Transverse colon (tissue), 4 donors: ENCODE measurements at regions not wholly inside any gene's neighbourhood (a gene's known extent, or its start where the extent isn't known, plus 50 kb on each side); places are given as distances from the start of the nearest gene placed in this dataset.

Source experiments
- DNase-seq: peaks from one replicate; pipeline ENCODE4 v3.0.0-alpha.2; 2019
- H3K27ac ChIP-seq, 4 donors: fragments of 200-600 bp; sonication (generic); 2 replicates each; pipeline ENCODE4 v1.5.1; 2016 to 2018; ENCODE audit warnings: inconsistent platforms in 4 of 4
- H3K27me3 ChIP-seq: fragments of 200-600 bp; sonication (generic); 2 replicates; pipeline ENCODE4 v1.5.1; 2017; ENCODE audit warnings: inconsistent platforms
- H3K36me3 ChIP-seq, 4 donors: fragments of 200-600 bp; sonication (generic); 2 replicates each; pipeline ENCODE4 v1.5.1; 2017 to 2019; ENCODE audit warnings: inconsistent platforms in 4 of 4
- H3K4me1 ChIP-seq, 4 donors: fragments of 200-600 bp; sonication (generic); 2 replicates each; pipeline ENCODE4 v1.5.1; 2017 to 2020; ENCODE audit warnings: inconsistent platforms in 4 of 4
- H3K4me3 ChIP-seq, 4 donors: fragments of 200-600 bp; sonication (generic); 1 replicate in 1 of 4; 2 replicates in 3 of 4; pipeline versions ENCODE4 v1.5.1 to v1.6.1; 2017 to 2019; ENCODE audit warnings: inconsistent platforms in 4 of 4
- H3K9me3 ChIP-seq, 2 donors: fragments of 200-600 bp; sonication (generic); 2 replicates each; pipeline ENCODE4 v1.5.1; 2017 to 2019; ENCODE audit warnings: inconsistent platforms in 2 of 2
- EP300 ChIP-seq: sonication (generic); formaldehyde crosslinking; IDR thresholded peaks from one replicate; pipeline ENCODE4 v1.6.1; 2017; ENCODE audit warnings: antibody characterized with exemption, low read depth
- POLR2A ChIP-seq: fragments of 450-650 bp; IDR thresholded peaks from one replicate; pipeline ENCODE4 v1.6.1; 2016; ENCODE audit warnings: antibody characterized with exemption, mild to moderate bottlenecking, moderate library complexity
- POLR2AphosphoS5 ChIP-seq, 3 donors: sonication (generic); formaldehyde crosslinking; IDR thresholded peaks; one replicate each; pipeline ENCODE4 v1.6.1; 2016; ENCODE audit warnings: antibody characterized with exemption in 3 of 3
- WGBS, 2 donors: methylation state at CpG; one replicate each; pipeline ENCODE4 v1.1.5; 2018; ENCODE audit warnings: low coverage in 1 of 2; 5-methylcytosine and 5-hydroxymethylcytosine counted together
- in situ Hi-C, 4 donors: fragments of 200-750 bp; cut with MboI; loops; one replicate each; pipeline versions ENCODE4 v1.15.0 to v1.15.1; 2017; ENCODE audit warnings: low sequenced_read_pairs in 3 of 4, low pct_ligation_motif_present in 1 of 4, low pct_unique_long_range_greater_than_20kb in 1 of 4
- intact Hi-C: fragments of 100-400 bp; cut with DNase I; formaldehyde crosslinking; loops from one replicate; pipeline ENCODE4 v1.15.1; 2023; ENCODE audit warnings: low total_unique reads
- TF ChIP-seq, protein P1 (sequence below), 5 experiments: fragments of 200-600 bp in 3 of 5; fragments of 450-650 bp in 2 of 5; sonication (generic) in 3 of 5; IDR thresholded peaks; 1 replicate in 2 of 5; 2 replicates in 3 of 5; pipeline ENCODE4 v1.5.1; 2016 to 2017; ENCODE audit warnings: antibody characterized with exemption in 5 of 5, inconsistent platforms in 3 of 5, mild to moderate bottlenecking in 2 of 5, moderate library complexity in 1 of 5

DNA sequence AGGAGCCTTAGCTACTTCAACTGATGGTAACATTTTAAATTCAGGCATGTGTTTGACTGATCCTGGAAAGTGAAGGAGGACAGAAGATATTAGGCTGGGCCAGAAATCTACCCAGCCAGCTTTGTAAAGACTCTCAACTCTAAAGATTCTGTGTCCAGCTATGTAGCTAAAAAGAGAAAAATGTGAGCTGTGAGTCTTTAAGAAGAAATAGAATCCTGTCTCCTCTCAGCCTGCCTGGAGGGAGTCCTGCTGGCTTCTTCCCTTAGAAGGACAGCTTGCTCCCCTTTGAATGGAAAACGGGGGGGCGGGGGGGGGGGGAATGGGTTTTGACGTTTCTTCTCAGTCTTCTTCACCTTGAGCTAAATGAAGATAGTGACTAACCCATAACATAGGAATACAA, 54.3 kb upstream of the INTU start:
- H3K9me3 ChIP-seq: no peaks in the 10 kb centered on the region
- H3K27me3 ChIP-seq: no peaks in the 10 kb centered on the region
- TF ChIP-seq EP300 (no peak), POLR2A (no peak), POLR2AphosphoS5 (IDR thresholded peaks at IDR 0.05) (no peak)
- TF ChIP-seq, protein P1, sequence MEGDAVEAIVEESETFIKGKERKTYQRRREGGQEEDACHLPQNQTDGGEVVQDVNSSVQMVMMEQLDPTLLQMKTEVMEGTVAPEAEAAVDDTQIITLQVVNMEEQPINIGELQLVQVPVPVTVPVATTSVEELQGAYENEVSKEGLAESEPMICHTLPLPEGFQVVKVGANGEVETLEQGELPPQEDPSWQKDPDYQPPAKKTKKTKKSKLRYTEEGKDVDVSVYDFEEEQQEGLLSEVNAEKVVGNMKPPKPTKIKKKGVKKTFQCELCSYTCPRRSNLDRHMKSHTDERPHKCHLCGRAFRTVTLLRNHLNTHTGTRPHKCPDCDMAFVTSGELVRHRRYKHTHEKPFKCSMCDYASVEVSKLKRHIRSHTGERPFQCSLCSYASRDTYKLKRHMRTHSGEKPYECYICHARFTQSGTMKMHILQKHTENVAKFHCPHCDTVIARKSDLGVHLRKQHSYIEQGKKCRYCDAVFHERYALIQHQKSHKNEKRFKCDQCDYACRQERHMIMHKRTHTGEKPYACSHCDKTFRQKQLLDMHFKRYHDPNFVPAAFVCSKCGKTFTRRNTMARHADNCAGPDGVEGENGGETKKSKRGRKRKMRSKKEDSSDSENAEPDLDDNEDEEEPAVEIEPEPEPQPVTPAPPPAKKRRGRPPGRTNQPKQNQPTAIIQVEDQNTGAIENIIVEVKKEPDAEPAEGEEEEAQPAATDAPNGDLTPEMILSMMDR (IDR thresholded peaks at IDR 0.05): no peak
- intact Hi-C loops (no loop called here), in situ Hi-C loops (no loop called here)
- H3K4me3 ChIP-seq: no peak overlapping the region
- no peak for DNase-seq
- no peak overlapping the region for H3K27ac ChIP-seq
- H3K36me3 ChIP-seq: no peaks in the 10 kb centered on the region
- WGBS, 2 donors: 55 to 82% methylated on average over 2 to 3 of the region's 3 CpGs
- no peaks in the 10 kb centered on the region for H3K4me1 ChIP-seq

DNA sequence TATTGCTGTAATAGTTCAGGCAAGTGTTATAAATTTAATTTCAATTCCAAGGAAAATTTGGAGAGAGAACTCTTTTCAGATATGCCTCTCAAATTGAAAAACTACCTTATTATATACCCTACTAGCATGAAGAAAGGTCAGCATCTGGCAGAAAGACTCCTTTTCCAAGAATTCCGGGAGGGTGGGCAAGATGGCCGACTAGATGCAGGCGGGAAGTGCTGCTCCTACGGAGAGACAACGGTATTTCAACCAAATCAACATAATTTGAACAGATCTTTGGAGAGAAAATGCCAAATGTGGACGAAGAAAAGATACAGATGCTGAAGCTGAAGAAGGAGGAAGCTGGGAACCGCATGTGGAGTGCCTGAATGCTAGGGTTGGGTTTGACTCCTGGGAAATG, 53.8 kb upstream of the INTU start:
- Histone ChIP-seq H3K27me3 (no peaks in the 10 kb centered on the region), H3K27ac (no peak overlapping the region), H3K9me3 (no peaks in the 10 kb centered on the region), H3K4me3 (no peak overlapping the region), H3K36me3 (no peaks in the 10 kb centered on the region), H3K4me1 (no peaks in the 10 kb centered on the region)
- DNase-seq: no peak
- TF ChIP-seq EP300: no peak
- no peak for TF ChIP-seq POLR2AphosphoS5 (IDR thresholded peaks at IDR 0.05)
- TF ChIP-seq, protein P1 (IDR thresholded peaks at IDR 0.05): no peak
- TF ChIP-seq POLR2A: no peak
- intact Hi-C loops: no loop called here
- in situ Hi-C loops: no loop called here
- WGBS, 2 donors: 79 to 81% methylated on average over 7 of the region's 7 CpGs

DNA sequence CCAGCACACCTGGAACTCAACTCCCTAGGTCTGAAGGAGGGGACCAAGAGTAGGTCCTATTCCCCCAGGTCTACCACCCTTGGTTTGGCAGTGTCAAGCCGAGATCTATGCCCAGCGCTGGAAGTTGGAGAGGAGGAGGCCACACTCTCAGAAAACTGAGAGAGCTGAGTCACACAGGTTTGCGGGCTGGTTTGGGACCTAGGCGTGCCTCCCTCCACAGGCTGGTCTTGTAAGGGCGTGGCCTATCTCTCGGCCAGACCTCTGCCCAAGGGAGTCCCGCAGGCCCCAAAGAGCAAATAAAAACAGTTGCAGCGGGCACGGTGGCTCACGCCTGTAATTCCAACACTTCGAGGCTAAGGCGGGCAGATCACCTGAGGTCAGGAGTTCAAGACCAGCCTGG, 52.9 kb upstream of the INTU start:
- intact Hi-C loops (no loop called here), in situ Hi-C loops (no loop called here)
- H3K27ac ChIP-seq: no peak overlapping the region
- H3K36me3 ChIP-seq: no peaks in the 10 kb centered on the region
- H3K27me3 ChIP-seq: no peaks in the 10 kb centered on the region
- DNase-seq: no peak
- H3K4me3 ChIP-seq: no peak overlapping the region
- H3K9me3 ChIP-seq: no peaks in the 10 kb centered on the region
- TF ChIP-seq, protein P1 (IDR thresholded peaks at IDR 0.05): no peak
- TF ChIP-seq POLR2A (no peak), EP300 (no peak), POLR2AphosphoS5 (IDR thresholded peaks at IDR 0.05) (no peak)
- WGBS, 2 donors: 84% methylated on average over 12 of the region's 12 CpGs; no CpG with 5 or more reads in 1 of the 2 donors
- H3K4me1 ChIP-seq: no peaks in the 10 kb centered on the region

- no peak overlapping the region for H3K4me3 ChIP-seq
- no peaks in the 10 kb centered on the region for H3K27me3 ChIP-seq
- no peak for TF ChIP-seq EP300
- TF ChIP-seq POLR2A: no peak
- TF ChIP-seq POLR2AphosphoS5 (IDR thresholded peaks at IDR 0.05): no peak
- TF ChIP-seq, protein P1 (IDR thresholded peaks at IDR 0.05): no peak
- in situ Hi-C loops: no loop called here
- no peaks in the 10 kb centered on the region for H3K36me3 ChIP-seq
- no peak overlapping the region for H3K27ac ChIP-seq
- no peaks in the 10 kb centered on the region for H3K9me3 ChIP-seq
- intact Hi-C loops: no loop called here
- no peaks in the 10 kb centered on the region for H3K4me1 ChIP-seq
- WGBS, 2 donors: 67 to 87% methylated on average over 1 to 4 of the region's 4 CpGs
- no peak for DNase-seq
Observed at GRCh38 chr4:127580300-127580699, 52.5 kb upstream of the INTU start.
